Motor neuron (in vitro differentiated cells): ENCODE measurements at regions not wholly inside any gene's neighbourhood (a gene's known extent, or its start where the extent isn't known, plus 50 kb on each side); places are given as distances from the start of the nearest gene placed in this dataset.
"Not testable (repeated sequence)": the region's sequence is repeated elsewhere in the genome, so short reads cannot be mapped to it uniquely, and the experiment has no call there.

Experiments
- ATAC-seq, 8 experiments: fragments of 200-7000 bp; cut with Tn5 transposase; replicated peaks in 6 of 8; 2 replicates each; pipeline ENCODE4 v1.8.0; 2021; ENCODE audit warnings: mild to moderate bottlenecking in 8 of 8, moderate library complexity in 8 of 8
- H3K27ac ChIP-seq, 2 donors: fragments of 250-450 bp; sonication (Bioruptor Pico); 2 replicates each; pipeline ENCODE4 v1.9.0; 2021; ENCODE audit warnings: antibody characterized with exemption in 2 of 2, mild to moderate bottlenecking in 2 of 2, moderate library complexity in 1 of 2
- H3K4me1 ChIP-seq, 2 donors: fragments of 250-450 bp; sonication (Bioruptor Pico); replicated peaks in 1 of 2; 2 replicates each; pipeline ENCODE4 v1.6.1; 2021; ENCODE audit warnings: antibody characterized with exemption in 2 of 2, mild to moderate bottlenecking in 2 of 2, moderate library complexity in 1 of 2
- H3K4me3 ChIP-seq, 5 donors: fragments of 250-450 bp; sonication (Bioruptor Pico); 2 replicates each; pipeline ENCODE4 v1.9.0; 2021; ENCODE audit warnings: antibody characterized with exemption in 5 of 5, mild to moderate bottlenecking in 5 of 5, moderate library complexity in 4 of 5
- WGBS, 10 experiments: fragments of 450-650 bp; shearing (Covaris generic); methylation state at CpG; one replicate each; pipeline ENCODE4 v1.0.0; 2022; 5-methylcytosine and 5-hydroxymethylcytosine counted together
- in situ Hi-C, 9 experiments: fragments of 400-800 bp; cut with MboI; loops; one replicate each; pipeline ENCODE4 v1.15.0; 2021; ENCODE audit warnings: low sequenced_read_pairs in 9 of 9, low pct_unique_long_range_greater_than_20kb in 2 of 9; ENCODE audit not compliant: unreplicated experiment in 9 of 9

DNA sequence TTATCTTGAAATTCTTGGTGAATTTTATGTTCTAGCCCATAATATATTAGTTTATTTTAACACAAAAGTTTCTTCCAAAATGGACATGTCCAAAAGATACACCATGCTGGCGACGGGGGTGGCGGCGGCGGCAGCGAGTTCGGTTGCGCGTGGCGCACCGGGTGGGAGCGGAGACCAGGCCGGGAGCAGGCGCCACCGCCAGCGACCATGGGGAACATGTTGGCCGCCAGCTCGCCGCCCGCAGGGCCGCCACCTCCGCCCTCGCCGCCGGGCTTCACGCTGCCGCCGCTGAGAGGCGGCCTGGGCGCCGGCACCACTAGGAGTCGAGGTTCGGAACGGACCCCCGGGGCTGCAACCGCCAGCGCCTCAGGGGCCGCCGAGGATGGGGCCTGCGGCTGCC is 167.2 kb downstream of the POTEG start:
- in situ Hi-C loops, H3K4me1 ChIP-seq, H3K27ac ChIP-seq, ATAC-seq, H3K4me3 ChIP-seq: not testable (repeated sequence)
- WGBS, 10 experiments, result no CpG with 5 or more reads among the region's 40 CpGs

DNA sequence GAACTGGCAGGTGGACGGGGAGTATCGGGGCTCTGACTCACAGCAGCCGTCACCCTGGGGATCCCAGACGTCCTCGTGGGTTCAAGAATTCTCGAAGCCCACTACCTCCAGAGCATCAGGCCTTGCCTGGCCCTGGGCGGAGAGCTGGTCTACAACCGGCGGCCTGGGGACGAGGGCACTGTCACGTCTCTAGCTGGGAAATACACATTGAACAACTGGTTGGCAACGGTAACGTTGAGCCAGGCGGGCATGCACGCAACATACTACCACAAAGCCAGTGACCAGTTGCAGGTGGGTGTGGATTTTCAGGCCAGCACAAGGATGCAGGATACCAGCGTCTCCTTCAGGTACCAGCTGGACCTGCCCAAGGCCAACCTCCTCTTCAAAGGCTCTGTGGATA is 166.5 kb downstream of the POTEG start:
- ATAC-seq, H3K4me1 ChIP-seq, H3K4me3 ChIP-seq, in situ Hi-C loops, H3K27ac ChIP-seq: not testable (repeated sequence)
- 75% methylated on average over 4 of the region's 16 CpGs; no CpG with 5 or more reads in 9 of the 10 experiments for WGBS, 10 experiments

DNA sequence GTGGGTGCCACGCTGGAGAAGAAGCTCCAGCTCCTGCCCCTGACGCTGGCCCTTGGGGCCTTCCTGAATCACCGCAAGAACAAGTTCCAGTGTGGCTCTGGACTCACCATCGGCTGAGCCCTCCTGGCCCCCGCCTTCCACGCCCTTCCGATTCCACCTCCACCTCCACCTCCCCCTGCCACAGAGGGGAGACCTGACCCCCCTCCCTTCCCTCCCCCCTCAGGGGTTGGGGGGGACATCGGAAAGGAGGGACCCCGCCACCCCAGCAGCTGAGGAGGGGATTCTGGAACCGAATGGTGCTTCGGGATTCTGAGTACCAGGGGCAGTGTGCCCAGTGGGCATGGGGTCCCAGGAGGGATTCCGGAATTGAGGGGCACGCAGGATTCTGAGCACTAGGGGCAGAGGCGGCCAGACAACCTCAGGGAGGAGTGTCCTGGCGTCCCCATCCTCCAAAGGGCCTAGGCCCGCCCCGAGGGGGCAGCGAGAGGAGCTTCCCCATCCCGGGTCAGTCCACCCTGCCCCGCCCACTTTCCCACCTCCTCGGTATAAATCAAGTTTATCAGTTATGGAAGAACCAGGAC is 166.0 kb downstream of the POTEG start:
- in situ Hi-C loops, H3K27ac ChIP-seq, H3K4me1 ChIP-seq, ATAC-seq, H3K4me3 ChIP-seq: not testable (repeated sequence)
- no CpG with 5 or more reads among the region's 21 CpGs for WGBS, 10 experiments

DNA sequence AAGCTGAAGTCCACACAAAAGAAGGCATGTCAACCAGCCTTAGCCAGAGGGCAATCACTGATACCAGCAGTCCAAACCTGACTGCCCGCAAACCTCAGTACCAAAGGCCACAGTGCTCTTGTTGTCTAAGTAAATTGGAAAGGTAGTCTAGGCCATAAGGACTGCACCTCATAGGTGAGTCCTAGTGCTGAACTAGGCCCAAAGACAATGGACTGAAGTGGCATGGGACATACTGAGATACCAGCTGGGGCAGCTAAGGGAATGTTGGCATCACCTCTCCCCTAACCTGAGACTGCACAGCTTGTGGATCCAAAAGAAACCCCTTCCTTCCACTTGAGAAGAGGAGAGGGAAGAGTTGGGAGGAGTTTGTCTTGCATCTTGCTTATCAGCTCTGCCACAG is 161.9 kb downstream of the POTEG start:
- in situ Hi-C loops, H3K4me3 ChIP-seq, H3K27ac ChIP-seq, H3K4me1 ChIP-seq, ATAC-seq: not testable (repeated sequence)
- WGBS, 10 experiments, result no CpG with 5 or more reads among the region's 1 CpG

DNA sequence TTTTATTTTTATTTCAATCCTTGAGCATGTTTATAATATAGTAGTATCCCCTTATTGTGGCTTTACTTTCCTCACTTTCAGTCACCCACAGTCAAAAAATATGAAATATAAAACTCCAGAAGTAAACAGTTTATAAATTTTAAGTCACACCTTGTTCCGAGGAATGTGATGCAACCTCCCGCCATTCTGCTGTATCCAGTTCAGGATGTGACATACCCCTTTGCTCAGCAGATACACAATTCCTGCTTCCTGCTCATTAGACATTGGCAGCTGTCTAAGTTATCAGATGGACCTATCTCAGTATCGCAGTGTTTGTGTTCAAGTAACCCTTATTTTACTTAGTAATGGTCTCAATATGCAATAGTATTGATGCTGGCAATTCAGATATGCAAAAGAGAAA is 144.5 kb downstream of the POTEG start:
- H3K4me3 ChIP-seq, in situ Hi-C loops, H3K4me1 ChIP-seq, H3K27ac ChIP-seq, ATAC-seq: not testable (repeated sequence)
- WGBS, 10 experiments, result no CpG with 5 or more reads among the region's 3 CpGs

DNA sequence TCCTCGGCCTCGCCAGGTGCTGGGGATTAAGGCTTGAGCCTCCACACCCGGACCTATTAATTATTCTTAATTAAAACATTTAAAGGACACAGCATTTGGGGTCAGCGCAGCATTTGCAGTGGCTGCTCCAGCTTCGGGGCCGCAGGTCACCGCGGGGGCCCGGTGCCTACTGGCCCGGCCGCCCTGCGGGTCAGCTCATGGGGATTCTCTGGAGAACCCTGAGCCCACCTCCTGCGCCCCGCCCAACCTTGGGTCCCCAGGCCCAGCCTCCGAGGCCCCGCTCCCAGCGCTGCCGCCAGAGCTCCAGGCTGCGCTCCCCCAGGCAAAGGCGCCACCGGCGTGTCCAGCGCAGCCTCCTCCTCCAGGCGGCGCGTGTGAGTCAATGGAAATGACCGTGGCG is 133.9 kb downstream of the POTEG start:
- H3K4me3 ChIP-seq, in situ Hi-C loops, ATAC-seq, H3K4me1 ChIP-seq, H3K27ac ChIP-seq: not testable (repeated sequence)
- WGBS, 10 experiments, result no CpG with 5 or more reads among the region's 28 CpGs

DNA sequence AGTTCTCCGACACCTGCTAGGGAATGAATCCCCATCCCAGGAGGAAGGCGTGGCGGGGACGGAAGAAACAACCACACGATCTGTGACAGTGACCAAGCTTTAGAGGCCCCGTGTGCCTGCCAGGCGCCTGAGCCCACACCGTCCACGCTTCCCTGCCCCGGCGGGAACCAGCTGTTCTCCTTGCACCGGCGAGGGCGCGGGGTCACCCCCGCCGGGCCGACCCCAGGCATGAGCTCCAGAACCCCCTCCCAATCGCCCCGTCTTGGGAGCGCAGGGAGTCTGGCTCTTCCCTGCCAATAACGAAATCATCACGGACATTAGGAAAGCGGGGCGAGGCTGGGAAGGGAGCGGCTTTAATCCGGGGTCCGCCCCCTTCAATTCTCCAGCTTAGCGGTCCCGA is 133.3 kb downstream of the POTEG start:
- H3K4me3 ChIP-seq, H3K27ac ChIP-seq, ATAC-seq, H3K4me1 ChIP-seq, in situ Hi-C loops: not testable (repeated sequence)
- no CpG with 5 or more reads among the region's 30 CpGs for WGBS, 10 experiments

DNA sequence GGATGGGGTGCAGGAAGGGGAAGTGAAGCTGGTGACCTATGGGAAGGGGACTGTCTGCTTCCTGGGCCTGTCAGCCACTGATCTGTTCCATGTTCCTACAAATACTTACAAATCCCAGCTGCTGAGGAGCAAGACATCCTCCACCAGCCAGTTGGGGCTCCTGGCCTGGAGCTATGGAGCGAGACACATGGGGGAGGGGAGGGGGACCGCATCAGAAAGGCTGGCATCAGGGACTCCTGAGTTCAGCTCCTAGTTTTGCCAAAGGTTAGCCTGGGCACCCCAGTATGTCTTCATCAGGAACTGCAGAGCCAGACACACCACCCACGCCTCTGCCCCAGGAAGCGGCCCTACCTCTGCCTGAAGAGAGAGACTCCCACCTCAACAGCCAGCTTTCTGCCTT is 130.3 kb downstream of the POTEG start:
- WGBS, 10 experiments, result no CpG with 5 or more reads among the region's 4 CpGs
- in situ Hi-C loops, ATAC-seq: not testable (repeated sequence)

DNA sequence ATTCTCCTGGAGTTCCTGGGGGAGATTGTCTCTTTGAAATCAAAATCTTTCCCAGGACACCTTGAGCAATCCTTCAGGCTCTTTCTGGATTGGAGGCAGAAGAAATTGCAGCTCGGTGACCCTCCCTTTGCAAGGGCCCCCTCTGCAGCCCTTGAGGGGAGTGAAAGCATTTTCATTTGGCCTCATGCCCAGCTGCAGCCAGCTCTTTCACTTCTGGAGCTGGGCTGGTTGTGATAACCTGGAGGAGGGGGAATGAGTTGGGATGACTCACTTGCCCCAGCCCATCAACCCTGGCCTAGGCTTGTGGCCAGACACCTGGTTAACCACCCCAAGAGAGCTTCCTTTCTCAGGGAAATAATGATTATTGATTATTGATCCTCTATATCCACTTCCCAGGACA is 129.7 kb downstream of the POTEG start:
- in situ Hi-C loops, H3K4me1 ChIP-seq, H3K27ac ChIP-seq, H3K4me3 ChIP-seq: not testable (repeated sequence)
- peak in 1 of 8 experiments; percentile 53 for ATAC-seq
- WGBS, 10 experiments, result no CpG with 5 or more reads among the region's 1 CpG

More for the DNA sequence above, 130.3 kb downstream of the POTEG start:
- H3K4me1 ChIP-seq, H3K4me3 ChIP-seq, H3K27ac ChIP-seq: not testable (repeated sequence)

DNA sequence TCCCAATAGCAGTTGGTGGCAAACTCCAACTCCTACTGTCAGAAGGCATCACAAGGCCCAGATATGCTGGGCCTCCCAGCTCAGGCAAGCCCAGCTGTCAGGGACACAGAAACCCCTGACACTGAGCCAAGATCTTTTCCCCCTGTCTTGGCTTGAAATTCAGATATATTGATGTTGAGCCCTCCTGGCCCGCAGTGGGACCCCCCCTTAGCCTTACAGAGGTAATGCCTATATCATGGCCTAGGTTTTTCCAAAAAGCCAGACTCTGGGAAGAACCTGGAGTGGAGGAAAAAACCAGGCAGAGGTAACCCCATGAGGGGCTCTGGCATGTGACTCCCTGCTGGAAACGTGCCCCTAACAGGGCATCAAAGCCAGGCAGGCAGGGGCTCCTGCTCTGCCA is 129.2 kb downstream of the POTEG start:
- WGBS, 10 experiments, result no CpG with 5 or more reads among the region's 2 CpGs
- H3K27ac ChIP-seq, in situ Hi-C loops, H3K4me3 ChIP-seq, H3K4me1 ChIP-seq, ATAC-seq: not testable (repeated sequence)

DNA sequence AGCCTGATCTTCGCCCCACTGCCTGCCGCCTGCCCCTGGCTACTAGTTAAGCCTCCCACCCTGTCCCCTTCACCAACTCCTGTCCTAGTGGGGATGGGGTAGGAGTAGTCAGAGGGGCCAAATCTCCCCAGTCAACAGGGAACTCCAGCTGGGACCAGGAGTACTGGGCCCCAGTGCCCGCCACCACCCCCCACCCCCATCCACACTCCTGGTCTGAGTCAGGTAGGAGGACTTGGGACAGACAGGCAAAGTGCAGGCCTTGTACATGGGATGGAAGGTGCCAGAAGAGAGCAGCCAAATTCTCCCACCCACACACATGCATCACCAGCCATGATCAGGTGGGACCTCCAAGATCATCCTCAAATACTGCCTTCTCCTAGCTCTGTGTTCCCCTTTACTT is 128.4 kb downstream of the POTEG start:
- no CpG with 5 or more reads among the region's 3 CpGs for WGBS, 10 experiments
- ATAC-seq, H3K27ac ChIP-seq, H3K4me3 ChIP-seq, H3K4me1 ChIP-seq, in situ Hi-C loops: not testable (repeated sequence)

DNA sequence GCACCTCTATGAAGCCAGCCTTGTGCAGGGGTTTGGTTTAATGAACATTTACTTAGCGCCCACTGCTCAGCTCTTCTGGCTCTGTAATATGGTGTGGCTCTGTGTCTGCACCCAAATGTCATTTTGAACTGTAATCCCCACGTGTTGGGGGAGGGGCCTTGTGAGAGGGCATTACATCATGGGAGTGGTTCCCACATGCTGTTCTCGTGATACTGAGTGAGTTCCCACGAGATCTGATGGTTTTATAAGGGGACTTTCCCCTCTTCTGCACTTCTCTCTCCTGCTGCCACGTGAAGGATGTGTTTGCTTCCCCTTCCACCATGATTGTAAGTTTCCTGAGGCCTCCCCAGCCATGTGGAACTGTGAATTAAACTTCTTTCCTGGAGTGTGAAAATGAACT is 127.7 kb downstream of the POTEG start:
- H3K4me1 ChIP-seq, in situ Hi-C loops, H3K4me3 ChIP-seq, H3K27ac ChIP-seq, ATAC-seq: not testable (repeated sequence)
- WGBS, 10 experiments, result no CpG with 5 or more reads among the region's 5 CpGs

DNA sequence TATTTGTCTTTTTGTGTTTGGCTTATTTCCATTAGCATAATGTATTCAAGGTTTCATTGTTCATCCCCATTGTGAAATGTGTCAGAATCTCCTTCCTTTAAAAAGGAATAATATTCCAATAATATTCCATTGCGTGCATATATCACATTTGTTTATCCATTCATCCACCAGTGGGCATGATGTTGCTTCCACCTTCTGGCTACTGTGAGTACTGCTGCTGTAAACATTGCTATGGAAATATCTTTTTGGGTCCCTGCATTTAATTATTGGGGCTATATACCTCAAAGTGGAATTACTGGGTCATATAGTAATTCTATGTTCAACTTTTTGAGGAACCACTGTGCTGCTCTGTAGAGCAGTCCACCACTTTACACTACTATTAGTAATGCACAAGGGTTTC is 123.1 kb downstream of the POTEG start:
- H3K4me1 ChIP-seq, in situ Hi-C loops, H3K4me3 ChIP-seq, ATAC-seq, H3K27ac ChIP-seq: not testable (repeated sequence)
- no CpG with 5 or more reads among the region's 1 CpG for WGBS, 10 experiments

DNA sequence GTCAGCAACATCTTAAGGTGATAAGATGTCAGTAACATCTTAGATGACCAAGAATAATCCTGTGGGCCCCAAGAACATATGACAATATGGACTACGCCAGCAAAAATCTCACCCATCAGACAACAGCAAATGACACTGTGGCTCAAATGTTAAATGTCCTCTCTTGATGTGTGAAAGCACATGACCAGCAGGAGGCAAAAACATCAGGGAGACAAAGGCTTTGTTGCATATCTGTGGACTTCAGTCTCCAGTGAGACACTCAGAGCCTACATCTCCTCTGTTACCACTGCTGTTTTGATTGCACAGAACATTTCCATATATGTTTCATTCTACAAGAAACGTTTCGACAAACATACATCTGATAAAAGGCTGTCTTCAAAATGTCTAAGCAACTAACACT is 103.5 kb downstream of the POTEG start:
- H3K4me3 ChIP-seq, ATAC-seq, H3K4me1 ChIP-seq, in situ Hi-C loops, H3K27ac ChIP-seq: not testable (repeated sequence)
- no CpG with 5 or more reads among the region's 3 CpGs for WGBS, 10 experiments
